HG02678 (cell line): ENCODE measurements at regions not wholly inside any gene's neighbourhood (a gene's known extent, or its start where the extent isn't known, plus 50 kb on each side); places are given as distances from the start of the nearest gene placed in this dataset.

Source experiments
- ATAC-seq: cut with Tn5 transposase; IDR thresholded peaks from one replicate; pipeline ENCODE4 v1.9.1; 2021; ENCODE audit warnings: mild to moderate bottlenecking, moderate library complexity; ENCODE audit not compliant: unreplicated experiment

DNA sequence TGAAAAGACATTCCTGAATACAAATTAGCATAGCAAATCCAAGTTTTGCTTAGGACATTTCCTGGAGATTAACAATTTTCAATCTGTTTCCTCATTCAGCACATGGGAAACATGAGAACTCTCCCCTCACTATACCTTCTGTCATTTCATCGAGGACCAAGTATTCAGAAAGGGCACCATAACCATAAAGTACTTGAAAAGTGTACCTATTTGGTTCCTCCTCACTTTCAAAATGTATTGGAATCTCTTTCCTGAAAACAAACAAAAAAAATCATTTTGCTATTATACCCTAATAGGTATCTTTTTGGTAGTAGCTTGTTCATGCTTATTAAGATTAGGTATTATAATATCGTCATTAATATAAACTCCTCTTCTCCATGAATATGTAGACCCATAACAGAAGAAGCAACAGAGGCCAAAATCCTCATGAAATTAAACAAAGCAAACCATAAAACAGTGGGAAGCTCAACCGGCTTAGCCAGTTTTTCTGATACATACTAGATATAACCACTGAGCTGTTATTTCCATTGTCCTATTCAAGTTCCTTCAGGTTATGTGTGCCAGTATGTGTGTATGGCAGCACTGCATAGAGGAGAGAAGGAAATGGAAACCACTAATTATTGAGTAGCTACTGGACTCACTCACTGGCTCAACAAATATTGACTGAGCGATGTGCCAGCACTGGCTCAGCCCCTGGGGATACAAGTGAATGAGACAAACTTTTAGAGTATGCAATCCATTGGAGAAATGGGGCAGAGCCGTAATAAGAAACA is 274.0 kb downstream of the MAFB start:
- no peak for ATAC-seq

DNA sequence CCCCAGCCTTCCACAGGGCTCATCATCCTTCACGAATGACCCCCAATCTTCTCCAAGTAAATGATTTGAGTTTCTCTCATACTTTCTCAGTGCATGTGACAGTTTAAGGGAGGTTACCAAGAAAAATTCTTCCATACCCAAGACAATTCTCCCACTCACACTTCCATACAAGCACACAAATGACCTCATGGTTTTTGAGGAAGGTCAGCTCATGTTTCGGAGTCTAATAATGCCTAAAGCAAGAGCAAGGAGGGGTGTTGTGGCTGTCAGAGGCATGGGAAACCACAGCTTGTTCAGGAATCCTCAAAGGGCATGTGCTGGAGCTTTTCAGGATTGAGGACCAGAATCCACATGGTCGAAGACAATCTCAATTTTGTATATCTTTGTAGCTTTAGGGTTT is 279.0 kb downstream of the MAFB start:
- ATAC-seq: no peak

DNA sequence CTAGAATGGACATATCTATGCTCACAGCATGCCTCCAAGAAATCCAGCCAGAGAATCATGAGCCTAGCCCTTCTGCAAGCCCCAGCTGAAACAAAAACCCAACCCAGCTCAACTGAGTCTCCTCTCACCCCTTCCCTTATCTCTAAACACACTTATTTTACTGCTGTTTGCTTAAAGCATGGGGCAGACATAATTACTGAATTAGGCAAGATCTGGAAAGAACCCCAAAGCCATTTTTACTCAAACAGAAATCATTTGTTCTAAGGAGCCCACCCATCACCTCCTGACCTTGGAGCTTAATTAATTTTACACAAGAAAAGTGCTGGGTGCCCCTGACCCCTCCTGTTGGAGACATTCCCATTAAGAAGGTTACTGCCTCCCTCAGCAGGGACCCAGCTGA is 291.6 kb downstream of the MAFB start:
- no peak for ATAC-seq

GRCh38 chr20:40393197-40394079 is 295.6 kb downstream of the MAFB start:
- ATAC-seq: no peak

DNA sequence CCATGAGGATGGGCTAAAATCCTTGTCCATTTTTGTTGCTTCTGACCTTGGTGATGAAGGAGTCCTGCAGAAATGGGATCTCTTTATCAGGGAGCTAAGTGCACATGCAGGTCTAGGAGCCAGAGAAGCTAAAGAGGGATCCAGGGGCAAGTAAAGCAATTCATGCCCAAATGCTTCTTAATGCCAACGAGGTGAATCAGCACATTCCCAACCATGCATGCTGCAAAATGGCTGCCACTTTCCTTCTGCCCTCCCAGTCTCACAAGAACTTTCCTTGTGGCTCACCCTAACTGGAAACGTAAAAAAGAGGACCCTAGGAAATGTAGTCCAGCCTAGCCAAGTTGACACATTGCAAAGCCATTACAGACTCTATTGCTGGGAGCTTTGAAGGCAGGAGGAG is 298.4 kb downstream of the MAFB start:
- ATAC-seq: no peak

- no peak for ATAC-seq
These were observed 318.2 kb downstream of the MAFB start for GRCh38 chr20:40370800-40371199.

DNA sequence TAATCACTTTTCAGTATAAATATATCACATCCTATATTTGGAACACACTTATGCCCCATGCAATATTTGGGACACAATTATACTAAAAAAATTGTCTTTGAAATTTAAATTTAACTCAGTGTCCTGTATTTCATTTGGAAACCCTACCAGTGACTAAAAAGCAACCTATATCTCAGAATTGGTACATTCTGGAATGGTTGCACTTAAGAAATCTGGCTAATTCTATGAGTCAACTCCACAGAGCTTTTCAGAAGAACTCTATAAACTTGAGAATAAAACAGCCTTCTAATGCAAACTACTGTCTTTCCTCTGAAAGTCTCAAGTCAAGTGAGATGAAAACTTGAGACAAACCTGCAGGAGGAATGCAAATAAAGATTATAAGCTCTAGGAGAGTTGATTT is 320.2 kb downstream of the MAFB start:
- ATAC-seq: no peak

- ATAC-seq: no peak
These were observed 327.1 kb downstream of the MAFB start for GRCh38 chr20:40361916-40362315.

DNA sequence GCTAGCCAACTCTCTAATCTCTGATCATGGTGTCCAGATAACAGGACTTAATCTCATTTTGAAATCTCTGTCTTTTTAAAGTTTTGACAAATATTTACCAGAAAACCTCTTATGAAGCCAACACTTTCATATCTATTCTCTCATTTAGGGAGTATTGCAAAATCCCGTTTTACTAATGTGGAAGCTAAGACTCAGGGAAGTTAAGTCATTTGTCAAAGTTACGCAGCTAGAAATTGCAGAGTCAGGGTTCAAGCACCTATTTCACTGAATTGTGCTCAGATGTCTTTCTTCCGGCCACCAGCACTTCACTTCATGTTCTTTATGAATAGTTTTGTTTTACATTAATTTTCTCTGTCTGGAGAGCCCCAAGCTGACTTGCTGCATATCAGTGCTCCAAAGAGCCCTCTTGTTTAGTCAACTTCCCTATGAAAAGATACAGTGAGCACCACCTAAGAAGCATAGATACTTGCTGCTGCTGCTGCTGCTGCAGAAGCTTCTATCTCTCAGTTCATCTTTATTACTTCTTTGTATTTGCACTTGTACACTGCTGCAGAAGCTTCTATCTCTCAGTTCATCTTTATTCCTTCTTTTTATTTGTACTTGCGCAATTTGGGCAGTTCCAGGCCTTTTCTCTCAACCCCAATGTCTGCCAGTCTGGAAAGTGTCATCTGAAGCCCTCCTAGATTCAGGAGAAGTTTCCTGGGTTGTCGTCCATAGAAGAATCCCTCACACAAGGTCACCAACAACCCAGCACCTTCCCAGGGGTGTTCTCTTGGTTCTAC is 329.7 kb downstream of the MAFB start:
- no peak for ATAC-seq

DNA sequence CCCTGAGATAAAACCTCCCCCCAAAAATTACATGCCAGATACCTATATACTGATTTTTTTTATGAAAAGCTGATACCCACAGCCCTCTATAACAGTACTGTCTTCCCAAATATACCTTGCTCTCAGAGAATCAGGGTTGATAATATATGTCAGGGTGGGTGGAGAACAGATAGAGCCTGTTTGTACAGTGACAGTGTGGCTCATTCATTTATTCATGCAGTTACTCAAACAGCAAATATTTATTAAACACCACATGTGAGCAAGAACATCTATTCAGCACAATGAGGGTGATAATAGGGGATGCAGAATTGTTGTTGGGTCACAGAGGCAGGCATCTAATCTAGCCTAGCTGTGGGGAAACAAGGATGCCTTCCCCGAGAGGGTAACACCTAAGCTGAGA is 334.2 kb downstream of the MAFB start:
- no peak for ATAC-seq

DNA sequence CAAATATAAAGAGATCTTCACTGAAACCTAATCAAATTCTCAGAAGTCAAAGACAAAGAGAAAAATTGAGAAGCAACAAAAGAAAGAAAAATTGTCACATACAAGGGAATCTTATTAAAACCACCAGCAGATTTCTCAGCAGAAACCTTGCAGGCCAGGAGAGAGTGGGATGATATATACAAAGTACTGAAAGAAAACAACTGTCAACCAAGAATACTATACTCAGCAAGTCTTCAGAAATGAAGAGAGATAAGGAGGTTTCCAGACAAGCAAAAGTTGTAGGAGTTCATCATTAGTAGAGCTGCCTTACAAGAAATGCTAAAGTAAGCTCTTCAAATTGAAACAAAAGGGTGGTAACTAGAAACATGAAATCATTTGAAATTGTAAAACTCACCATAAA is 345.6 kb downstream of the MAFB start:
- ATAC-seq: no peak

DNA sequence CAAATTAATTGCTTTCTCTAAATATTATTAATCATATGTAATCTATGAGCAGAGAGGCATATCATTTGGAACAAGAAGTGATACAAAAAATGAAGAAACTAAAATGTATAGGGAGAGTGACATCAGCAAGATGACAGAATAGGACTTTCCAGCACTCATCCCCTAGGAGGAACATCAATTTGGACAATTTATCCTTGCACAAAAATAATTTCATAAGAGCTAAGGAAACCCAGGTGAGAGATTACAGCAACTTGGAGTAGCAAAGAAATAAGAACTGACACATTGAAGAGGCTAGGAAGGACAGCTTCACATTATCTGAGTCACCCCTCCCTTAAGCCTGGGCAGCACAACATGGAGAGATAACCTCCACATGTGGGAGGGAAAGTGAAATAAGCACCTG is 347.5 kb downstream of the MAFB start:
- no peak for ATAC-seq

- ATAC-seq: no peak
These were observed 349.2 kb downstream of the MAFB start for GRCh38 chr20:40339661-40340449.

DNA sequence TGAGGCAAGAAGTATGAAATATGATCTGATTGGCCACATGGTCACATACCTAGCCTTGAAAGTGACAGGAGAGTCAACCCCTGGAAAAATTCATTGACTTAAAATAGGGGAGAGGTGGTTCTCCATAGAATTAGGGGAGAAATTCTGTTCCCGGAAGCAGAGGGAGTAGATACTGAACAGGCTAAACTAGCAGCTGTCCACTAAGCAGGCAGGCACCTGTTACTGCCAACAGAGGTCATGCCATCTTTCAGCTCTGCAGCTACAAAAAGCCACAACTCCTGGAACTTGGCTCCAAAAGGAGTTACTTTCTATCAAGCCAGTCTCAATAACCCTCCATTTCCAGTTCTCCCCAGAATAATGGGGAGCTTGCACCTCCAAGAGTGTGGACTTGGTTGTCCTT is 352.5 kb downstream of the MAFB start:
- ATAC-seq: no peak

GRCh38 chr20:40335901-40336351 is 353.1 kb downstream of the MAFB start:
- no peak for ATAC-seq

GRCh38 chr20:40335437-40335836 is 353.6 kb downstream of the MAFB start:
- no peak for ATAC-seq

GRCh38 chr20:40333591-40333990 is 355.4 kb downstream of the MAFB start:
- no peak for ATAC-seq

GRCh38 chr20:40331807-40332560 is 357.1 kb downstream of the MAFB start:
- no peak for ATAC-seq

- ATAC-seq: no peak
These were observed 357.8 kb downstream of the MAFB start for GRCh38 chr20:40331249-40331648.

- no peak for ATAC-seq
These were observed 359.7 kb downstream of the MAFB start for GRCh38 chr20:40329321-40329720.
